Activated naive CD4-positive, alpha-beta T cell (primary cell): ENCODE measurements at regions not wholly inside any gene's neighbourhood (a gene's known extent, or its start where the extent isn't known, plus 50 kb on each side); places are given as distances from the start of the nearest gene placed in this dataset.

Source experiments
- DNase-seq, 4 experiments: peaks; one replicate each; lab custom pipeline; 2025; lab: John Stamatoyannopoulos, UW

DNA sequence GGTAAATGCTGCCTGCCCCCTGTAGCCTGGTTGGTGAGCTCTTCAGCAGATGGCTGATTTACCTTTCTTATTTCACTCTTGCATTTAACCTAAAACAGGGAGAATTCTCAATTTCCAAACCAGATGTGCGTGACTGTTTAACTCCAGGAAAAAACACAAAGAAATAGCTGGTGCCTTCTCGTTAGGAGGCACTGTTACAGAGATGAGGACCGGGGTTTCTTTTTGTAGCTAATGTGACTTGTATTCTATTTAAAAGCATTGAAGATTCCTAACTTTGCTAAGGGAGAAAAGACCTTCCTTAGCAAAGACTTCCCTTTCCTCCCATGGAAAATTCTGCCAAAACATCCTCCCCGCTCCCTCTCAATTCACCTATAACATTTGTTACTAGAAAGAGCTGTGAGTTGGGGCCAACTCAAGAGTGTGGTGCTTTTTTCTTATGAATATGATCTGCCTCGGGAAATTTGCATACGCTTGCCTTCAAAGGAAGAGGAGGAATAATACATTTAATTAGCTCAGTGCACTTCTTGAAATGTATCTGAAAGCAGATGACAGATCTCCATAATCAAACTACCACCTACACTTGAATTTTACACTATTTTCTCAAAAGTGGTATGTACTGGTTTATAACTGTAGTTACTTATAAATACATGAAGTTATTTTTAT is 102.0 kb upstream of the ARID2 start:
- DNase-seq = no peak

- no peak for DNase-seq
Observed at GRCh38 chr12:45629292-45629691, 100.2 kb upstream of the ARID2 start.

- DNase-seq = no peak
Observed at GRCh38 chr12:45633733-45634132, 95.8 kb upstream of the ARID2 start.

- no peak for DNase-seq
Observed at GRCh38 chr12:45634273-45634917, 95.1 kb upstream of the ARID2 start.

DNA sequence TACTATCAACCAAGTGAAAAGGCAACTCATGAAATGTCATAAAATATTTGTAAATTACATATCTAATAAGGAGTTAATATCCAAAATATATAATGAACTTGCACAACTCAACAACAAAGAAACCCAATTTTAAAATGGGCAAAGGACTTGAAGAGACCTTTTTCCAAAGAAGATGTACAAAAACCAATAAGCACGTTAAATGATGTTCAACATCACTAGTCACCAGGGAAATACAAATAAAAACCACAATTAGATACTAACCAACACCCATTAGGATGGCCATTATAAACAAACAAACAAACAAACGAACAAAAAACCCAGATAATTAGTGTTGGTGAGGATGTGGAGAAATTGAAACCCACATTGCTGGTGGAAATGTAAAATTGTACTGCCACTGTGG is 92.3 kb upstream of the ARID2 start:
- DNase-seq = no peak

DNA sequence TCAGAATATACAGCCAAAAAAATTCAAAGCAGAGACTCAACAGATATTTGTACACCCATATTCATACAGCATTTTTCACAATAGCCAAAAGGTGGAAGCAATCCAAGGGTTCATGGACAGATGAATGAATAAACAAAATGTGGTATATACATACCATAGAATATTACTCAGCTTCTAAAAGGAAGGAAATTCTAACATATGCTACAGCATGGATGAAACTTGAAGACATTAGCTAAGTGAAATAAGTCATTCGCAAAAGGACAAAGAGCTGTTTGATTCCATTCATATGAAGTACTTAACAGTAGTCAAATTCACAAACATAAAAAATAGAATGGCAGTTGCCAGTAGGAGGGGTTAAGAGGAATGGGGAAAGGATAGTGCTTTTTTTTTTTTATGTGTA is 91.8 kb upstream of the ARID2 start:
- DNase-seq = no peak

- no peak for DNase-seq
Observed at GRCh38 chr12:45638386-45638785, 91.1 kb upstream of the ARID2 start.

DNA sequence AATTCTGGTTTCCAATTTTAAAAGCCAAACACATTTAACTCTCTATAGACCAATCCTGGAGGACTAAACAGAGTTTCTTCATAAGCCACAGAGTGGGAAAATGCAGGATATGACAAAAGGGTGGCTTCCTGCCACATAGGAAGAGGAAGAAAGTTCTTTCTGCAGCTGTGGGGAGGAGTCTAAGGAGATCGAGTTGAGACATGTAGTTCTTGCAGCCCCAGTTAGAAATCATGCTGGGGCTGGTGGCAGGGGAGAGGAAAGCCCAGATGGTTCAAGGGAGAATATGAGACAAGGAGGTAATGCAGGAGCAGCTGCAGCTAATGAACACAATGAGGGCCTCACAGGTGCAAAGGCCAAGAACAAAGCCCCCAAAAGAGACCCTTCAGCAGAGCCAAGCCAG is 85.0 kb upstream of the ARID2 start:
- DNase-seq = no peak

GRCh38 chr12:45646851-45647581 is 82.5 kb upstream of the ARID2 start:
- no peak for DNase-seq

DNA sequence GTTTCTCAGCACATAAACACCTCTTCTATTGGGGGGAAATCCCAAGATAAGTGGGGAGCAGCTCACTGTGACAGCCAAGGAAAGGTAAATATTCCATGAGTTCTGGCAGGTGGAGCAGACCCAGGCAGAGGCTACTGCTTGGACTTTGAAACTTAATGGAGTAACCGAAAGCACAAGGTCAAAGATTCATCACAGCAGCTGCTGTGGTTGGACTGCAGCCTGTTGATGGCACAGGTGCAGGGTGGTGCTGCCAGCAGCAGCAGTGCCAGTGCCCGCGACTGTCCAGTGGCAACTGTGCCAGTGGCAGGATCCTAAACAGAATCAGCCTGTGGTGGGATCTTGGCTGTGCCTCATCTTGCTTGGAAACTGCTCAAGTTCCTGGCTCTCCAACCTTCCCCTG is 81.4 kb upstream of the ARID2 start:
- DNase-seq = no peak

- no peak for DNase-seq
Observed at GRCh38 chr12:45651029-45651428, 78.5 kb upstream of the ARID2 start.

- DNase-seq = no peak
Observed at GRCh38 chr12:45654002-45654665, 75.4 kb upstream of the ARID2 start.

GRCh38 chr12:45655186-45655585 is 74.3 kb upstream of the ARID2 start:
- peak in 2 of 4 experiments; percentile 18 to 37 for DNase-seq

DNA sequence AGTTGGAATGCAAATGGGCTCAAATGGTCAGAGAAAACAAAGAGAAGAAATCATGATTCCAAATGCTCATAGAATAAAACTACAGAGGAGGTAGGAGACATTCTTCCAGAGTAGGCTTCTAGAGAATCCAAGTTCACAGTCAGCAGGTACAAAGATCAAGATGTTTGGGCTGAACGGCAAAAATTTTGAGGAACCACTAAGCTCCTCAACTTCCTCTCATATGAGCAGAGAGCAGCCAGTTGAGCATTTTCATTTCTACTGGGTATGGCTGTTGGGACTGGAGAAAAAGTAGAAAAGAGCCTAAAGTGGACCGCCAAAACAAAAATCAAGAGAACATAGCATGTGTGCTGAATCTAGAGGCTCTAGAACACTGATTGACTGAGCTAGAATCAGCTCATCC is 73.8 kb upstream of the ARID2 start:
- no peak for DNase-seq

DNA sequence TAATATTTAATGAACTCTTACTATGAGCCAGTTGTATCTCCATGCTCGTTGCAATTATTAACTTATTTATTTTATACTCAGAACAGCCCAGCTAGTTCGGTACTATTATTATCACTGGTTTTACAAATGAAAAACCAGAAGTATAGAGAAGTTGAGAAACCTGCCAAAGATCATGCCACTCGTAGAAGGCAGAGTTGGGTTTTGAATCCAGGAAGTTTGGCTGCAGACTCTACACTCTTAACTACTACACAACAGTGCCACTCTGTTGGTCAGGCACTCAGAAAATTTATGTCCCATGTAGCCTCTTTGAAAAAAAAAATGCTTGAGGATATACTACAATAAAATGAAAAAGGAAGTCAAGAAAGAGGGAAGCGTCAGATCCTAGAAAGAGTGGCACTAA is 71.5 kb upstream of the ARID2 start:
- no peak for DNase-seq

- DNase-seq = no peak
Observed at GRCh38 chr12:45660330-45660729, 69.2 kb upstream of the ARID2 start.

DNA sequence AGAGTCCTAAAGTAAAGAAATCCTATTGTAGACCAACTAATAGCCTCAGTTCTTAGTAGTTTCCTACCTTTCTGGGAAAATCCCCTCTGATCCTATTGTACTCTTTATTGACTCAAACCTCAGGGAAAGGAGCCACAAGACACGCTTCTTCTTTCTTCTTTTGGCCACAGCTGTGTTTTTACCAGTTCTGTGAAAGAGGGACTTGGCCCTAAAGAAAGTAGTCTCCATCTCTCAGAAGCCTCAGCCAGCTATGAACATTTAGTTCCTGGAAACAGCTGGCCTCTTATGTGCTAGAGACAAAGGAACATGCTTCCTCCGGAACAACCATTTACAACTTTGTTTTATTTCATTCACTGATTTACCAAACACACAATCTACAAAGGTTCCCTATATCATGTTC is 66.1 kb upstream of the ARID2 start:
- no peak for DNase-seq

DNA sequence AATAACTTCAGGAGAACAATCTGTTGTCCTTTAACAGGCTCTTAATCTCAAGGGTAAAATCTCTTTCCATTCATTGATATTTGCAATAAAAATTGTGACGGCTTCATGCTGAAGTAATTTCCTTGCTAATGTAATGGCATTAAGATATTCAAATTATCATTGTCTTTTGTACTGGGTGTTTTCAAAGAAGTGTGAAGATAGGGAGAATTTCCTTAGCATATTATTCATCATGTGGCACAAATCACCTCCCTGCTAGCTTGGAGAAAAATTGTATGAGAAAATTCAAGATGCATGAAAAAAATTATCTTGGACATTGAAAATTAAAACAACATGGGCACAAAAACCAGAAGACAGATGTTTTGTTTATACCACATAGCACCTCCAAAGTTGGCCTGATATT is 63.6 kb upstream of the ARID2 start:
- no peak for DNase-seq

DNA sequence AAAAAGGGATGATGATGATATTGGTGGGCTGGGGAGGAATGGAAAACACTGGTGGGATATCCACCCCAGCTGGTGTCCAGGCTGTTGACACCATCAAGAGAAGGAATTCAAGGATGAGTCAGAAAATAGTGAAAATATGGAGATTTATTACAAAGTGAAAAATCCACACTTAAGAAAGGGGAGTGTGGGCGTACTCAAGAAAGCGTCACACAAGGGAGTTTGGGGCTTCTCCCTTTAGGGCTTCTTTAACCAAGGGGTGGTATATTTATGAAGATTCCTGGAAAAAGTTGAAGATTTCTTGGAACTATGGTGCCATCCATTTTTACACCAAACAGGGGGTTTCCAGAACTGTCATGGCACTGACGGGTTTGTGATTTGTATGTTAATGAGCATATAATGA is 63.1 kb upstream of the ARID2 start:
- no peak for DNase-seq

DNA sequence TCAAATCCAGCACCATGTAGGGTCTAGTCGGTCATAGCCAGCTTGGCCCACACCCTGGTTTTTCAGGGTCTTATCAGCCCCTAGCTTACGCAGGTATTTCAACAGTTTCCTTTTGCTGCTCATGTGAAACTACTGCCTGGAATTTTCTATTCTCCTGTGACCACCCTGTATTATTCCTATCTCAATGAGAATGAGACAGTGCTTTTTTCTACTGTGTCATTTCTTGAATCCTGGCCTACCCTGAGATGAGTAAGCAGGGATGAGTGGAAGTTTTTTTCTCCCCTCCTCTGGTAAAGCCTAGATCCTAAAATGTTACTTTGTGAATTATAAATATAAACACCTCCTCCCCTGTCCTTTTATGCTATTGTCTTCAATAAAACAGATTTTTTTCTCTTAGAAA is 62.7 kb upstream of the ARID2 start:
- no peak for DNase-seq

GRCh38 chr12:45667761-45668160 is 61.7 kb upstream of the ARID2 start:
- DNase-seq = no peak

- no peak for DNase-seq
Observed at GRCh38 chr12:45668641-45669040, 60.9 kb upstream of the ARID2 start.

- no peak for DNase-seq
Observed at GRCh38 chr12:45669093-45669492, 60.4 kb upstream of the ARID2 start.
